HEK293 (cell line): ENCODE measurements at regions not wholly inside any gene's neighbourhood (a gene's known extent, or its start where the extent isn't known, plus 50 kb on each side); places are given as distances from the start of the nearest gene placed in this dataset.

Experiments used
- CTCF ChIA-PET: fragments of 350-600 bp; formaldehyde crosslinking; extraction: SDS; loops from one replicate; lab custom pipeline; 2021; ENCODE audit warnings: antibody characterized with exemption; lab: Yijun Ruan, JAX
- POLR2A ChIA-PET: fragments of 300-600 bp; formaldehyde crosslinking; extraction: SDS; loops from one replicate; lab custom pipeline; 2020; ENCODE audit warnings: antibody characterized with exemption, inconsistent platforms; lab: Yijun Ruan, JAX
- H3K27ac ChIP-seq: fragments of 200-500 bp; sonication (Bioruptor generic); 2 replicates; pipeline ENCODE4 v1.5.1; 2014; ENCODE audit warnings: low read depth, low read length, control low read depth, inconsistent platforms; ENCODE audit errors: extremely low read depth
- H3K36me3 ChIP-seq, 2 experiments: fragments of 200-500 bp in 1 of 2; sonication (Bioruptor generic) in 1 of 2; 1 replicate in 1 of 2; 2 replicates in 1 of 2; pipeline ENCODE4 v1.5.1; 2014 to 2017; ENCODE audit warnings: inconsistent platforms in 2 of 2, low read length in 2 of 2; ENCODE audit not compliant: control insufficient read depth in 2 of 2, insufficient read depth in 1 of 2
- H3K4me1 ChIP-seq: fragments of 200-500 bp; sonication (Bioruptor generic); 2 replicates; pipeline ENCODE4 v1.5.1; 2014; ENCODE audit warnings: mild to moderate bottlenecking, low read length, inconsistent platforms; ENCODE audit not compliant: control insufficient read depth, insufficient read depth
- H3K4me3 ChIP-seq: 2 replicates; pipeline ENCODE4 v1.5.1; 2011; ENCODE audit warnings: low read depth, mild to moderate bottlenecking, control low read depth, low read length, moderate library complexity
- H3K9me3 ChIP-seq: fragments of 200-500 bp; sonication (Bioruptor generic); 2 replicates; pipeline ENCODE4 v1.5.1; 2014; ENCODE audit warnings: low read depth, low read length, inconsistent platforms; ENCODE audit not compliant: control insufficient read depth, insufficient read depth
- KLF9 ChIP-seq: fragments of 450-650 bp; formaldehyde crosslinking; IDR thresholded peaks from 2 replicates; pipeline ENCODE4 v1.5.1; 2016; ENCODE audit warnings: missing biosample characterization, missing genetic modification characterization, low read depth
- REPIN1 ChIP-seq: fragments of 450-650 bp; formaldehyde crosslinking; IDR thresholded peaks from 2 replicates; pipeline ENCODE4 v1.5.1; 2017; ENCODE audit warnings: missing biosample characterization, missing genetic modification characterization, low read depth
- TRIM28 ChIP-seq: IDR thresholded peaks from 2 replicates; pipeline ENCODE4 v1.6.1; 2011; ENCODE audit warnings: low read length, control low read depth, borderline replicate concordance
- ZBTB48 ChIP-seq: fragments of 450-650 bp; formaldehyde crosslinking; IDR thresholded peaks from 2 replicates; pipeline ENCODE4 v1.5.1; 2016; ENCODE audit warnings: missing biosample characterization, missing genetic modification characterization
- ZNF16 ChIP-seq: fragments of 450-650 bp; formaldehyde crosslinking; IDR thresholded peaks from 2 replicates; pipeline ENCODE4 v1.5.1; 2016; ENCODE audit warnings: low read depth, missing biosample characterization, missing genetic modification characterization
- ZNF174 ChIP-seq: fragments of 450-650 bp; formaldehyde crosslinking; IDR thresholded peaks from 2 replicates; pipeline ENCODE4 v1.5.0; 2017; ENCODE audit warnings: missing biosample characterization, mild to moderate bottlenecking, missing genetic modification characterization
- ZNF248 ChIP-seq: fragments of 450-650 bp; formaldehyde crosslinking; IDR thresholded peaks from 2 replicates; pipeline ENCODE4 v1.5.1; 2017; ENCODE audit warnings: missing biosample characterization, missing genetic modification characterization
- ZNF621 ChIP-seq: fragments of 450-650 bp; formaldehyde crosslinking; IDR thresholded peaks from 2 replicates; pipeline ENCODE4 v1.5.1; 2017; ENCODE audit warnings: missing biosample characterization, missing genetic modification characterization
- ZNF777 ChIP-seq: fragments of 450-650 bp; formaldehyde crosslinking; IDR thresholded peaks from 2 replicates; pipeline ENCODE4 v1.5.1; 2017; ENCODE audit warnings: missing biosample characterization, missing genetic modification characterization, borderline replicate concordance
- TF ChIP-seq, protein P1 (sequence below): fragments of 450-650 bp; formaldehyde crosslinking; IDR thresholded peaks from 2 replicates; pipeline ENCODE4 v1.5.1; 2016; ENCODE audit warnings: missing biosample characterization, missing genetic modification characterization, borderline replicate concordance
- TF ChIP-seq, protein P2 (sequence below): fragments of 450-650 bp; formaldehyde crosslinking; IDR thresholded peaks from 2 replicates; pipeline ENCODE4 v1.5.1; 2016; ENCODE audit warnings: missing biosample characterization, missing genetic modification characterization
- TF ChIP-seq, protein P3 (sequence below): fragments of 450-650 bp; formaldehyde crosslinking; IDR thresholded peaks from 2 replicates; pipeline ENCODE4 v1.5.1; 2016; ENCODE audit warnings: missing biosample characterization, missing genetic modification characterization
- TF ChIP-seq, protein P4 (sequence below): fragments of 450-650 bp; IDR thresholded peaks from 2 replicates; pipeline ENCODE4 v1.5.1; 2018; ENCODE audit warnings: missing biosample characterization, mild to moderate bottlenecking, missing genetic modification characterization
- TF ChIP-seq, protein P5 (sequence below): fragments of 450-650 bp; formaldehyde crosslinking; IDR thresholded peaks from 2 replicates; pipeline ENCODE4 v1.5.1; 2016; ENCODE audit warnings: missing biosample characterization, missing genetic modification characterization, low read depth
- TF ChIP-seq, protein P6 (sequence below): fragments of 450-650 bp; formaldehyde crosslinking; conservative IDR thresholded peaks from 2 replicates; pipeline ENCODE4 v1.5.1; 2016; ENCODE audit warnings: low read depth, missing biosample characterization, missing genetic modification characterization

DNA sequence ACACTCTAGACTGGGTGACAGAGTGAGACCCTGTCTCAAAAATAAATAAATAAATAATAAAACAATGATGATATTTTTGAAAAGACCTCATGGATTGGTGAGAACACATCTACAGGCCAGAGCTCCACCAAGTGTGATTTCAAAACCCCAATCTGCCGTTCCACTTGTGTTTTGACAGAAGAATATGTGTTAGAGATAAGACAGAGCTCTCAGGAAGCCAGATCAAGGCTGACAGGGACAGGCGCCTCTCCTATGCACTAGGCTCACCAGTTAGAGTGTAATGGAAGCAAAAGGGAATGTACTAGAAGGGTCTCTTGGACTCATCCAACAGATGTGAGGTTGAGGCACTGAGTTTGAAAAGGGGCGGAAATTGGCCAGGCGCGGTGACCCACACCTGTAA lies 110.7 kb upstream of the ERRFI1 start (continued):
- TF ChIP-seq, protein P1, sequence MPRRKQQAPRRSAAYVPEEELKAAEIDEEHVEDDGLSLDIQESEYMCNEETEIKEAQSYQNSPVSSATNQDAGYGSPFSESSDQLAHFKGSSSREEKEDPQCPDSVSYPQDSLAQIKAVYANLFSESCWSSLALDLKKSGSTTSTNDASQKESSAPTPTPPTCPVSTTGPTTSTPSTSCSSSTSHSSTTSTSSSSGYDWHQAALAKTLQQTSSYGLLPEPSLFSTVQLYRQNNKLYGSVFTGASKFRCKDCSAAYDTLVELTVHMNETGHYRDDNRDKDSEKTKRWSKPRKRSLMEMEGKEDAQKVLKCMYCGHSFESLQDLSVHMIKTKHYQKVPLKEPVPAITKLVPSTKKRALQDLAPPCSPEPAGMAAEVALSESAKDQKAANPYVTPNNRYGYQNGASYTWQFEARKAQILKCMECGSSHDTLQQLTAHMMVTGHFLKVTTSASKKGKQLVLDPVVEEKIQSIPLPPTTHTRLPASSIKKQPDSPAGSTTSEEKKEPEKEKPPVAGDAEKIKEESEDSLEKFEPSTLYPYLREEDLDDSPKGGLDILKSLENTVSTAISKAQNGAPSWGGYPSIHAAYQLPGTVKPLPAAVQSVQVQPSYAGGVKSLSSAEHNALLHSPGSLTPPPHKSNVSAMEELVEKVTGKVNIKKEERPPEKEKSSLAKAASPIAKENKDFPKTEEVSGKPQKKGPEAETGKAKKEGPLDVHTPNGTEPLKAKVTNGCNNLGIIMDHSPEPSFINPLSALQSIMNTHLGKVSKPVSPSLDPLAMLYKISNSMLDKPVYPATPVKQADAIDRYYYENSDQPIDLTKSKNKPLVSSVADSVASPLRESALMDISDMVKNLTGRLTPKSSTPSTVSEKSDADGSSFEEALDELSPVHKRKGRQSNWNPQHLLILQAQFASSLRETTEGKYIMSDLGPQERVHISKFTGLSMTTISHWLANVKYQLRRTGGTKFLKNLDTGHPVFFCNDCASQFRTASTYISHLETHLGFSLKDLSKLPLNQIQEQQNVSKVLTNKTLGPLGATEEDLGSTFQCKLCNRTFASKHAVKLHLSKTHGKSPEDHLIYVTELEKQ (tag by site-specific recombination), result no peak
- TF ChIP-seq TRIM28, result no peak
- TF ChIP-seq, protein P2, sequence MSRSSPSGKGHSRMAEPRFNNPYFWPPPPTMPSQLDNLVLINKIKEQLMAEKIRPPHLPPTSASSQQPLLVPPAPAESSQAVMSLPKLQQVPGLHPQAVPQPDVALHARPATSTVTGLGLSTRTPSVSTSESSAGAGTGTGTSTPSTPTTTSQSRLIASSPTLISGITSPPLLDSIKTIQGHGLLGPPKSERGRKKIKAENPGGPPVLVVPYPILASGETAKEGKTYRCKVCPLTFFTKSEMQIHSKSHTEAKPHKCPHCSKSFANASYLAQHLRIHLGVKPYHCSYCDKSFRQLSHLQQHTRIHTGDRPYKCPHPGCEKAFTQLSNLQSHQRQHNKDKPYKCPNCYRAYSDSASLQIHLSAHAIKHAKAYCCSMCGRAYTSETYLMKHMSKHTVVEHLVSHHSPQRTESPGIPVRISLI, result no peak

DNA sequence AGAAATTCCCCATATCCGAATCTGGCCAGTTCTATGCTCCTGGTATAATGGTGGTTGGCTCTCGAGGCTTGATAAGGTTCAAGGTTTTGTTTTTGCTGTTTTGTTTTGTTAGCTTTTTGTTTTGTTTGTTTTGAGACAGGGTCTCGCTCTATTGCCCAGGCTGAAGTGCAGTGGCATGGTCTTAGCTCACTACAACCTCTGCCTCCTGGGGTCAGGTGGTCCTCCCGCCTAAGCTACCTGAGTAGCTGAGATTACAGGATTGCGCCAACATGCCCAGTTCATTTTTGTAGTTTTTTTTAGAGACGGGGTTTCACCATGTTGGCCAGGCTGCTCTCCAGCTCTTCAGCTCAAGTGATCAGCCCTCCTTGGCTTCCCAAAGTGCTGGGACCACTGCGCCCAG lies 109.1 kb upstream of the ERRFI1 start:
- Histone ChIP-seq H3K9me3 (no peaks in the 10 kb centered on the region), H3K4me3 (no peak overlapping the region), H3K36me3 (no peaks in the 10 kb centered on the region), H3K27ac (no peak overlapping the region), H3K4me1 (peaks cover 9% of the 10 kb centered on the region)
- ChIA-PET CTCF (interaction anchor here (0.9 to 2.3 kb wide), 3 partner anchors 103 to 180 kb away, joined by 4 to 5 read pairs (median 5); no protein-coding TSS in a partner anchor), POLR2A (no interaction called here)
- TF ChIP-seq ZNF16 (tag by site-specific recombination), result no peak
- TF ChIP-seq, protein P3, sequence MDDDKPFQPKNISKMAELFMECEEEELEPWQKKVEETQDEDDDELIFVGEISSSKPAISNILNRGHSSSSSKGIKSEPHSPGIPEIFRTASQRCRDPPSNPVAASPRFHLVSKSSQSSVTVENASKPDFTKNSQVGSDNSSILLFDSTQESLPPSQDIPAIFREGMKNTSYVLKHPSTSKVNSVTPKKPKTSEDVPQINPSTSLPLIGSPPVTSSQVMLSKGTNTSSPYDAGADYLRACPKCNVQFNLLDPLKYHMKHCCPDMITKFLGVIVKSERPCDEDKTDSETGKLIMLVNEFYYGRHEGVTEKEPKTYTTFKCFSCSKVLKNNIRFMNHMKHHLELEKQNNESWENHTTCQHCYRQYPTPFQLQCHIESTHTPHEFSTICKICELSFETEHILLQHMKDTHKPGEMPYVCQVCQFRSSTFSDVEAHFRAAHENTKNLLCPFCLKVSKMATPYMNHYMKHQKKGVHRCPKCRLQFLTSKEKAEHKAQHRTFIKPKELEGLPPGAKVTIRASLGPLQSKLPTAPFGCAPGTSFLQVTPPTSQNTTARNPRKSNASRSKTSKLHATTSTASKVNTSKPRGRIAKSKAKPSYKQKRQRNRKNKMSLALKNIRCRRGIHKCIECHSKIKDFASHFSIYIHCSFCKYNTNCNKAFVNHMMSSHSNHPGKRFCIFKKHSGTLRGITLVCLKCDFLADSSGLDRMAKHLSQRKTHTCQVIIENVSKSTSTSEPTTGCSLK (tag by site-specific recombination), result no peak
- no peak for TF ChIP-seq REPIN1 (tag by site-specific recombination)

DNA sequence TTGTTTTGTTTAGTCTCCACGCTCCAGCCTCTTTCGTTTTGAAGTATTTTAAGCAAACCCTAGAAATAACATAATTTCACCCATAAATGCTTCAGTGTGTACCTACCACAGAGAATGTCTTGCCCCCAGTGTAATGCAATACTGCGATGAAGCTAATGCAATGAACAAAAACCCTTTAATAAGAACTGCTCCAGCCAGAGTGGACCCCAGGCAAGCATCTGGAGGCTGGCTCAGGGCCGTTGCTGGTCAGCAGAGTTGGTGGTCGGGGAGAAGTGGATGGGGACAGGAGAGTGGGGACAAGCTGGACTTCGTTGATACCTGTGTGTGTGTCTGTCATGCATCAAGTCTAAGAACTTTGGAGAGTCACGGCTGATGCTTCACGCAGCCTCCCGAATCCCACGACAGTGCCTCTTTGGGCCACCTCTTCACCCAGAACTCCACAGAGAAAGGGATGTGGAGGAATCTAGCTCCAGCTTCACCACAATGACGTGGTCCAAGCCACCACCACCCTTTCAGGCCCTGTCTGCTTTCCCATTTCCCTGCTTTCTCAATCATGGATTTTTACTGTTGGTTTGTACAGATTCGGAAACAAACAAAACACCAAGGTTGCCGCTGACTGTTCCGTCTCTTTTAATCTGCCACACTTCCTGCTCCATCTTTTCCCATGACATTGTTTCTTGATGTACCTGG lies 108.6 kb upstream of the ERRFI1 start:
- peaks cover 9% of the 10 kb centered on the region for H3K4me1 ChIP-seq
- H3K27ac ChIP-seq, result no peak overlapping the region
- ChIA-PET CTCF (interaction anchor here (0.9 to 1.6 kb wide), 2 partner anchors 103 to 181 kb away, joined by 4 to 5 read pairs; no protein-coding TSS in a partner anchor), POLR2A (no interaction called here)
- H3K9me3 ChIP-seq, result no peaks in the 10 kb centered on the region
- H3K4me3 ChIP-seq, result no peak overlapping the region
- no peaks in the 10 kb centered on the region for H3K36me3 ChIP-seq
- TF ChIP-seq, protein P4, sequence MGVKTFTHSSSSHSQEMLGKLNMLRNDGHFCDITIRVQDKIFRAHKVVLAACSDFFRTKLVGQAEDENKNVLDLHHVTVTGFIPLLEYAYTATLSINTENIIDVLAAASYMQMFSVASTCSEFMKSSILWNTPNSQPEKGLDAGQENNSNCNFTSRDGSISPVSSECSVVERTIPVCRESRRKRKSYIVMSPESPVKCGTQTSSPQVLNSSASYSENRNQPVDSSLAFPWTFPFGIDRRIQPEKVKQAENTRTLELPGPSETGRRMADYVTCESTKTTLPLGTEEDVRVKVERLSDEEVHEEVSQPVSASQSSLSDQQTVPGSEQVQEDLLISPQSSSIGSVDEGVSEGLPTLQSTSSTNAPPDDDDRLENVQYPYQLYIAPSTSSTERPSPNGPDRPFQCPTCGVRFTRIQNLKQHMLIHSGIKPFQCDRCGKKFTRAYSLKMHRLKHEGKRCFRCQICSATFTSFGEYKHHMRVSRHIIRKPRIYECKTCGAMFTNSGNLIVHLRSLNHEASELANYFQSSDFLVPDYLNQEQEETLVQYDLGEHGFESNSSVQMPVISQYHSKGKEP, result no peak
- TF ChIP-seq, protein P2, result no peak
- TF ChIP-seq KLF9 (tag by site-specific recombination) (no peak), ZBTB48 (tag by site-specific recombination) (no peak), ZNF621 (tag by site-specific recombination) (no peak), ZNF248 (tag by site-specific recombination) (no peak), ZNF777 (tag by site-specific recombination) (no peak), ZNF174 (no peak)
- TF ChIP-seq, protein P5, sequence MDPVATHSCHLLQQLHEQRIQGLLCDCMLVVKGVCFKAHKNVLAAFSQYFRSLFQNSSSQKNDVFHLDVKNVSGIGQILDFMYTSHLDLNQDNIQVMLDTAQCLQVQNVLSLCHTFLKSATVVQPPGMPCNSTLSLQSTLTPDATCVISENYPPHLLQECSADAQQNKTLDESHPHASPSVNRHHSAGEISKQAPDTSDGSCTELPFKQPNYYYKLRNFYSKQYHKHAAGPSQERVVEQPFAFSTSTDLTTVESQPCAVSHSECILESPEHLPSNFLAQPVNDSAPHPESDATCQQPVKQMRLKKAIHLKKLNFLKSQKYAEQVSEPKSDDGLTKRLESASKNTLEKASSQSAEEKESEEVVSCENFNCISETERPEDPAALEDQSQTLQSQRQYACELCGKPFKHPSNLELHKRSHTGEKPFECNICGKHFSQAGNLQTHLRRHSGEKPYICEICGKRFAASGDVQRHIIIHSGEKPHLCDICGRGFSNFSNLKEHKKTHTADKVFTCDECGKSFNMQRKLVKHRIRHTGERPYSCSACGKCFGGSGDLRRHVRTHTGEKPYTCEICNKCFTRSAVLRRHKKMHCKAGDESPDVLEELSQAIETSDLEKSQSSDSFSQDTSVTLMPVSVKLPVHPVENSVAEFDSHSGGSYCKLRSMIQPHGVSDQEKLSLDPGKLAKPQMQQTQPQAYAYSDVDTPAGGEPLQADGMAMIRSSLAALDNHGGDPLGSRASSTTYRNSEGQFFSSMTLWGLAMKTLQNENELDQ, result no peak
- TF ChIP-seq, protein P6, sequence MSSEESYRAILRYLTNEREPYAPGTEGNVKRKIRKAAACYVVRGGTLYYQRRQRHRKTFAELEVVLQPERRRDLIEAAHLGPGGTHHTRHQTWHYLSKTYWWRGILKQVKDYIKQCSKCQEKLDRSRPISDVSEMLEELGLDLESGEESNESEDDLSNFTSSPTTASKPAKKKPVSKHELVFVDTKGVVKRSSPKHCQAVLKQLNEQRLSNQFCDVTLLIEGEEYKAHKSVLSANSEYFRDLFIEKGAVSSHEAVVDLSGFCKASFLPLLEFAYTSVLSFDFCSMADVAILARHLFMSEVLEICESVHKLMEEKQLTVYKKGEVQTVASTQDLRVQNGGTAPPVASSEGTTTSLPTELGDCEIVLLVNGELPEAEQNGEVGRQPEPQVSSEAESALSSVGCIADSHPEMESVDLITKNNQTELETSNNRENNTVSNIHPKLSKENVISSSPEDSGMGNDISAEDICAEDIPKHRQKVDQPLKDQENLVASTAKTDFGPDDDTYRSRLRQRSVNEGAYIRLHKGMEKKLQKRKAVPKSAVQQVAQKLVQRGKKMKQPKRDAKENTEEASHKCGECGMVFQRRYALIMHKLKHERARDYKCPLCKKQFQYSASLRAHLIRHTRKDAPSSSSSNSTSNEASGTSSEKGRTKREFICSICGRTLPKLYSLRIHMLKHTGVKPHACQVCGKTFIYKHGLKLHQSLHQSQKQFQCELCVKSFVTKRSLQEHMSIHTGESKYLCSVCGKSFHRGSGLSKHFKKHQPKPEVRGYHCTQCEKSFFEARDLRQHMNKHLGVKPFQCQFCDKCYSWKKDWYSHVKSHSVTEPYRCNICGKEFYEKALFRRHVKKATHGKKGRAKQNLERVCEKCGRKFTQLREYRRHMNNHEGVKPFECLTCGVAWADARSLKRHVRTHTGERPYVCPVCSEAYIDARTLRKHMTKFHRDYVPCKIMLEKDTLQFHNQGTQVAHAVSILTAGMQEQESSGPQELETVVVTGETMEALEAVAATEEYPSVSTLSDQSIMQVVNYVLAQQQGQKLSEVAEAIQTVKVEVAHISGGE (tag by site-specific recombination), result no peak
